Fibroblast of lung (primary cell): ENCODE measurements at regions not wholly inside any gene's neighbourhood (a gene's known extent, or its start where the extent isn't known, plus 50 kb on each side); places are given as distances from the start of the nearest gene placed in this dataset.

ENCODE experiments used
- EZH2 ChIP-seq: IDR thresholded peaks from 2 replicates; pipeline ENCODE4 v1.5.1; 2012; ENCODE audit warnings: low read length, control low read depth, mild to moderate bottlenecking; ENCODE audit errors: missing control alignments
- TF ChIP-seq, protein P1 (sequence below), 2 donors: IDR thresholded peaks in 1 of 2; conservative IDR thresholded peaks in 1 of 2; 1 replicate in 1 of 2; 2 replicates in 1 of 2; pipeline ENCODE4 v1.5.1; 2011 to 2012; ENCODE audit warnings: low read length in 2 of 2, control low read depth in 1 of 2, inconsistent platforms in 1 of 2, low read depth in 1 of 2, mild to moderate bottlenecking in 1 of 2

DNA sequence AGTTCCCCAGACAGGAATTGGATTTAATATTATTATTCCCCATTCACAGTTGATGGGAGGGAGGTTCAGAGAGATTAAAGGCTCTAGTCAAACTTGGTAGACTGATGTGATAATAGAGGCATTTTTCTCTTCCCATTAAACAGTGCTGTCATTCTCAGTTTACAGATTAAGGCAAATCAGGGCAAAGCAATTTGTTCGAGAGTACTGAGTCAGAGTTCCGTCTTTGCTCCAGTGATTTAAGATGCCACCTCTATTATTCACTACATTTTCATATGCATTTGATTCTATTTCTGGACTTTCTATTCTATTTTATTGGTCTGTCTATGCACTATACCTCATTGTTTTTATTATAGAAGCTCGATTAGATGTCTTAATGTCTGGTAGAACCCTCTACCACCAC is 201.0 kb upstream of the RAI14 start:
- TF ChIP-seq, protein P1, sequence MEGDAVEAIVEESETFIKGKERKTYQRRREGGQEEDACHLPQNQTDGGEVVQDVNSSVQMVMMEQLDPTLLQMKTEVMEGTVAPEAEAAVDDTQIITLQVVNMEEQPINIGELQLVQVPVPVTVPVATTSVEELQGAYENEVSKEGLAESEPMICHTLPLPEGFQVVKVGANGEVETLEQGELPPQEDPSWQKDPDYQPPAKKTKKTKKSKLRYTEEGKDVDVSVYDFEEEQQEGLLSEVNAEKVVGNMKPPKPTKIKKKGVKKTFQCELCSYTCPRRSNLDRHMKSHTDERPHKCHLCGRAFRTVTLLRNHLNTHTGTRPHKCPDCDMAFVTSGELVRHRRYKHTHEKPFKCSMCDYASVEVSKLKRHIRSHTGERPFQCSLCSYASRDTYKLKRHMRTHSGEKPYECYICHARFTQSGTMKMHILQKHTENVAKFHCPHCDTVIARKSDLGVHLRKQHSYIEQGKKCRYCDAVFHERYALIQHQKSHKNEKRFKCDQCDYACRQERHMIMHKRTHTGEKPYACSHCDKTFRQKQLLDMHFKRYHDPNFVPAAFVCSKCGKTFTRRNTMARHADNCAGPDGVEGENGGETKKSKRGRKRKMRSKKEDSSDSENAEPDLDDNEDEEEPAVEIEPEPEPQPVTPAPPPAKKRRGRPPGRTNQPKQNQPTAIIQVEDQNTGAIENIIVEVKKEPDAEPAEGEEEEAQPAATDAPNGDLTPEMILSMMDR (conservative IDR thresholded peaks at IDR 0.05 in 1 of 2, IDR thresholded peaks at IDR 0.05 in 1 of 2; ENCODE audit: low read depth in 1 of 2, low read length in 2 of 2), result no peak
- TF ChIP-seq EZH2, result no peak
